Transverse colon (tissue), 3 donors: ENCODE measurements at regions not wholly inside any gene's neighbourhood (a gene's known extent, or its start where the extent isn't known, plus 50 kb on each side); places are given as distances from the start of the nearest gene placed in this dataset.

Experiments used
- POLR2A ChIP-seq: fragments of 450-650 bp; IDR thresholded peaks from one replicate; pipeline ENCODE4 v1.6.1; 2016; ENCODE audit warnings: antibody characterized with exemption, mild to moderate bottlenecking, moderate library complexity
- TF ChIP-seq, protein P1 (sequence below), 5 experiments: fragments of 200-600 bp in 3 of 5; fragments of 450-650 bp in 2 of 5; sonication (generic) in 3 of 5; IDR thresholded peaks; 1 replicate in 2 of 5; 2 replicates in 3 of 5; pipeline ENCODE4 v1.5.1; 2016 to 2017; ENCODE audit warnings: antibody characterized with exemption in 5 of 5, inconsistent platforms in 3 of 5, mild to moderate bottlenecking in 2 of 5, moderate library complexity in 1 of 5

DNA sequence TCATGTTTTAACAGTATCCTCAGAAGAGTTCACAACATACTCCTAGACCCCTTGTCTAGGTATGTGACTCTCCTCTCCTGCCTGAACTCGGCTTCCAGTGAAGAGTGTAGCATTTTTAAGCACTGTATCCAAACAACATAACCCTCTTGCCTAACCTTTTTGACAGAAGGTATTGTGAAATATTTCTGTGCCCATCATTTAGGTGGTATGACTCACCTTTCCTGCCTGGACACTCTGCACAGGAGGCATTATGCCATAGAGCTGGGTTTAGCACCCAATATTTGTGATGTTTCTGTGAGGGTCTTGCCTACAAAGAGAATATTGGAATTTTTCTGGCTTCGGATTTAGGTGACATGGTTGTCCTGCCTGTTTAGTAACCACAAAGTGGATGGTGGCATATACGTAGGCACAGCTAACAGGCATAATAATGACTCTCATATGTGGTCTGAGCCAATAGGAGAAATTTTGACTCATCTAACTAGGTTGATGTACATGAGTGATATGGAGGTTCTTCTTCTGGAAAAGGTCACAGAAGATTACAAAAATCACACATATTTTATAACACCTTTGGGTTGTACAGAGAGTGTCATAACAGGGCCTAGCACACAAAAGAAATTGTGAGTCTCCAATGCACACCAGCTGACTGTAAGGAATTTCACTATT is 1001.0 kb upstream of the TSPY4 start:
- TF ChIP-seq POLR2A, result no peak
- TF ChIP-seq, protein P1, sequence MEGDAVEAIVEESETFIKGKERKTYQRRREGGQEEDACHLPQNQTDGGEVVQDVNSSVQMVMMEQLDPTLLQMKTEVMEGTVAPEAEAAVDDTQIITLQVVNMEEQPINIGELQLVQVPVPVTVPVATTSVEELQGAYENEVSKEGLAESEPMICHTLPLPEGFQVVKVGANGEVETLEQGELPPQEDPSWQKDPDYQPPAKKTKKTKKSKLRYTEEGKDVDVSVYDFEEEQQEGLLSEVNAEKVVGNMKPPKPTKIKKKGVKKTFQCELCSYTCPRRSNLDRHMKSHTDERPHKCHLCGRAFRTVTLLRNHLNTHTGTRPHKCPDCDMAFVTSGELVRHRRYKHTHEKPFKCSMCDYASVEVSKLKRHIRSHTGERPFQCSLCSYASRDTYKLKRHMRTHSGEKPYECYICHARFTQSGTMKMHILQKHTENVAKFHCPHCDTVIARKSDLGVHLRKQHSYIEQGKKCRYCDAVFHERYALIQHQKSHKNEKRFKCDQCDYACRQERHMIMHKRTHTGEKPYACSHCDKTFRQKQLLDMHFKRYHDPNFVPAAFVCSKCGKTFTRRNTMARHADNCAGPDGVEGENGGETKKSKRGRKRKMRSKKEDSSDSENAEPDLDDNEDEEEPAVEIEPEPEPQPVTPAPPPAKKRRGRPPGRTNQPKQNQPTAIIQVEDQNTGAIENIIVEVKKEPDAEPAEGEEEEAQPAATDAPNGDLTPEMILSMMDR (IDR thresholded peaks at IDR 0.05), result no peak
